Neural crest cell (in vitro differentiated cells): ENCODE measurements at regions not wholly inside any gene's neighbourhood (a gene's known extent, or its start where the extent isn't known, plus 50 kb on each side); places are given as distances from the start of the nearest gene placed in this dataset.

Source experiments
- DNase-seq: peaks from one replicate; pipeline ENCODE4 v3.0.0; 2021; ENCODE audit warnings: low read depth, mixed read lengths, low spot score
- H3K27ac Mint-ChIP-seq: one replicate; pipeline ENCODE4 v1.8.0; 2021; ENCODE audit warnings: mild to moderate bottlenecking, mixed read lengths; ENCODE audit not compliant: unreplicated experiment
- H3K27me3 Mint-ChIP-seq: 2 replicates; pipeline ENCODE4 v1.8.0; 2021; ENCODE audit warnings: low read depth, mild to moderate bottlenecking, mixed read lengths
- H3K36me3 Mint-ChIP-seq: 2 replicates; pipeline ENCODE4 v1.8.0; 2021; ENCODE audit warnings: low read depth, mild to moderate bottlenecking, mixed read lengths
- H3K4me1 Mint-ChIP-seq: 2 replicates; pipeline ENCODE4 v1.8.0; 2021; ENCODE audit warnings: mixed read lengths
- H3K4me3 Mint-ChIP-seq: one replicate; pipeline ENCODE4 v1.8.0; 2021; ENCODE audit warnings: mild to moderate bottlenecking, mixed read lengths
- H3K9me3 Mint-ChIP-seq: 2 replicates; pipeline ENCODE4 v1.8.0; 2021; ENCODE audit warnings: mixed read lengths
- TF ChIP-seq, protein P1 (sequence below): fragments of 200-600 bp; sonication (generic); conservative IDR thresholded peaks from 2 replicates; pipeline ENCODE4 v1.5.0; 2021; ENCODE audit warnings: antibody characterized with exemption, mild to moderate bottlenecking

DNA sequence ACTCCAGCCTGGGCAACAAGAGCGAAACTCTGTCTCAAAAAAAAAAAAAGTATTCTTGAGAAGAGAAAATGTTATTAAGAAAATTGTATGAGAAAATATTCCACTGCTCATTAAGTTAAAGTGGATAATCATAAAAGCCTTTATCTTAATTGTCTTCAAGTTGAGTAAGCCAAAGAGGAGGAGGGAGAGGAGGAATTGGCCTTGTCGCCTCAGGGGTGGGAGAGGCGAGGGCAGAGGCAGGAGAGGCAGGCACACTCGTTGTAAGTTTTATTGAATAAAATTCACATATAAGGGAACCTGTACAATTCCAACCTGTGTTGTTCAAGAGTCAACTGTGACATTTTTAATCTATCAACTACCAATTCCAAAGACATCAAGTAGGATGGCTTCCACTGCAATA lies 820.3 kb downstream of the USP25 start:
- Mint-ChIP-seq H3K4me1 (peaks cover 24% of the 10 kb centered on the region), H3K9me3 (peaks cover 5% of the 10 kb centered on the region), H3K36me3 (peaks cover 5% of the 10 kb centered on the region), H3K27ac (no peak overlapping the region), H3K27me3 (no peaks in the 10 kb centered on the region), H3K4me3 (no peak overlapping the region)
- TF ChIP-seq, protein P1, sequence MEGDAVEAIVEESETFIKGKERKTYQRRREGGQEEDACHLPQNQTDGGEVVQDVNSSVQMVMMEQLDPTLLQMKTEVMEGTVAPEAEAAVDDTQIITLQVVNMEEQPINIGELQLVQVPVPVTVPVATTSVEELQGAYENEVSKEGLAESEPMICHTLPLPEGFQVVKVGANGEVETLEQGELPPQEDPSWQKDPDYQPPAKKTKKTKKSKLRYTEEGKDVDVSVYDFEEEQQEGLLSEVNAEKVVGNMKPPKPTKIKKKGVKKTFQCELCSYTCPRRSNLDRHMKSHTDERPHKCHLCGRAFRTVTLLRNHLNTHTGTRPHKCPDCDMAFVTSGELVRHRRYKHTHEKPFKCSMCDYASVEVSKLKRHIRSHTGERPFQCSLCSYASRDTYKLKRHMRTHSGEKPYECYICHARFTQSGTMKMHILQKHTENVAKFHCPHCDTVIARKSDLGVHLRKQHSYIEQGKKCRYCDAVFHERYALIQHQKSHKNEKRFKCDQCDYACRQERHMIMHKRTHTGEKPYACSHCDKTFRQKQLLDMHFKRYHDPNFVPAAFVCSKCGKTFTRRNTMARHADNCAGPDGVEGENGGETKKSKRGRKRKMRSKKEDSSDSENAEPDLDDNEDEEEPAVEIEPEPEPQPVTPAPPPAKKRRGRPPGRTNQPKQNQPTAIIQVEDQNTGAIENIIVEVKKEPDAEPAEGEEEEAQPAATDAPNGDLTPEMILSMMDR = no peak
- DNase-seq = no peak

GRCh38 chr21:16550917-16551741 lies 821.3 kb downstream of the USP25 start:
- Mint-ChIP-seq H3K36me3 (peaks cover 8% of the 10 kb centered on the region), H3K27ac (no peak overlapping the region), H3K27me3 (no peaks in the 10 kb centered on the region), H3K4me3 (no peak overlapping the region), H3K4me1 (peaks cover 24% of the 10 kb centered on the region), H3K9me3 (peaks cover 5% of the 10 kb centered on the region)
- TF ChIP-seq, protein P1 = no peak
- DNase-seq = no peak

- no peak overlapping the region for H3K27ac Mint-ChIP-seq
Observed at GRCh38 chr21:16552880-16553279, 823.1 kb downstream of the USP25 start.

GRCh38 chr21:16554503-16554902 lies 824.7 kb downstream of the USP25 start:
- DNase-seq = no peak

More at GRCh38 chr21:16552880-16553279, 823.1 kb downstream of the USP25 start:
- H3K4me3 Mint-ChIP-seq = no peak overlapping the region
- TF ChIP-seq, protein P1 = no peak
- DNase-seq = no peak
- peaks cover 8% of the 10 kb centered on the region for H3K9me3 Mint-ChIP-seq
- no peaks in the 10 kb centered on the region for H3K27me3 Mint-ChIP-seq
- H3K4me1 Mint-ChIP-seq = peaks cover 24% of the 10 kb centered on the region
- peaks cover 11% of the 10 kb centered on the region for H3K36me3 Mint-ChIP-seq

GRCh38 chr21:16563116-16563515 lies 833.3 kb downstream of the USP25 start:
- Mint-ChIP-seq H3K4me3 (no peak overlapping the region), H3K27ac (no peak overlapping the region), H3K36me3 (no peaks in the 10 kb centered on the region), H3K4me1 (no peaks in the 10 kb centered on the region), H3K27me3 (no peaks in the 10 kb centered on the region), H3K9me3 (no peaks in the 10 kb centered on the region)
- TF ChIP-seq, protein P1 = no peak
- DNase-seq = no peak

More at GRCh38 chr21:16554503-16554902, 824.7 kb downstream of the USP25 start:
- H3K4me3 Mint-ChIP-seq = no peak overlapping the region
- peaks cover 8% of the 10 kb centered on the region for H3K9me3 Mint-ChIP-seq
- H3K36me3 Mint-ChIP-seq = peaks cover 11% of the 10 kb centered on the region
- TF ChIP-seq, protein P1 = no peak
- H3K27ac Mint-ChIP-seq = no peak overlapping the region
- no peaks in the 10 kb centered on the region for H3K27me3 Mint-ChIP-seq
- peaks cover 24% of the 10 kb centered on the region for H3K4me1 Mint-ChIP-seq
